ENCODE measurements at regions not wholly inside any gene's neighbourhood (a gene's known extent, or its start where the extent isn't known, plus 50 kb on each side); places are given as distances from the start of the nearest gene placed in this dataset.

GRCh38 chr6:11430036-11430435 lies 107.5 kb upstream of the TMEM170B start (continued):
- 0 out of 2 replicates have a peak, but pooled peaks have one; percentile 1 for TF ChIP-seq ZNF660 (tag by site-specific recombination; IDR thresholded peaks at IDR 0.05)
- no peak for TF ChIP-seq GLI4 (tag by site-specific recombination; IDR thresholded peaks at IDR 0.05)
- no peak for TF ChIP-seq ZNF2 (tag by site-specific recombination; IDR thresholded peaks at IDR 0.05)
- TF ChIP-seq ZNF658 (tag by site-specific recombination; IDR thresholded peaks at IDR 0.05): no peak
- no peak for TF ChIP-seq KLF16 (tag by site-specific recombination; IDR thresholded peaks at IDR 0.05)
- TF ChIP-seq, protein P1, sequence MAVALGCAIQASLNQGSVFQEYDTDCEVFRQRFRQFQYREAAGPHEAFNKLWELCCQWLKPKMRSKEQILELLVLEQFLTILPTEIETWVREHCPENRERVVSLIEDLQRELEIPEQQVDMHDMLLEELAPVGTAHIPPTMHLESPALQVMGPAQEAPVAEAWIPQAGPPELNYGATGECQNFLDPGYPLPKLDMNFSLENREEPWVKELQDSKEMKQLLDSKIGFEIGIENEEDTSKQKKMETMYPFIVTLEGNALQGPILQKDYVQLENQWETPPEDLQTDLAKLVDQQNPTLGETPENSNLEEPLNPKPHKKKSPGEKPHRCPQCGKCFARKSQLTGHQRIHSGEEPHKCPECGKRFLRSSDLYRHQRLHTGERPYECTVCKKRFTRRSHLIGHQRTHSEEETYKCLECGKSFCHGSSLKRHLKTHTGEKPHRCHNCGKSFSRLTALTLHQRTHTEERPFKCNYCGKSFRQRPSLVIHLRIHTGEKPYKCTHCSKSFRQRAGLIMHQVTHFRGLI (tag by site-specific recombination; IDR thresholded peaks at IDR 0.05): peak; percentile 70; the same call in 1 of the 2 replicates
- TF ChIP-seq, protein P2, sequence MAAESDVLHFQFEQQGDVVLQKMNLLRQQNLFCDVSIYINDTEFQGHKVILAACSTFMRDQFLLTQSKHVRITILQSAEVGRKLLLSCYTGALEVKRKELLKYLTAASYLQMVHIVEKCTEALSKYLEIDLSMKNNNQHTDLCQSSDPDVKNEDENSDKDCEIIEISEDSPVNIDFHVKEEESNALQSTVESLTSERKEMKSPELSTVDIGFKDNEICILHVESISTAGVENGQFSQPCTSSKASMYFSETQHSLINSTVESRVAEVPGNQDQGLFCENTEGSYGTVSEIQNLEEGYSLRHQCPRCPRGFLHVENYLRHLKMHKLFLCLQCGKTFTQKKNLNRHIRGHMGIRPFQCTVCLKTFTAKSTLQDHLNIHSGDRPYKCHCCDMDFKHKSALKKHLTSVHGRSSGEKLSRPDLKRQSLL (tag by site-specific recombination; IDR thresholded peaks at IDR 0.05): no peak
- TF ChIP-seq SP7 (tag by site-specific recombination; IDR thresholded peaks at IDR 0.05): peak; percentile 45
- no peak for TF ChIP-seq KLF8 (tag by site-specific recombination; IDR thresholded peaks at IDR 0.05)
- TF ChIP-seq, protein P3, sequence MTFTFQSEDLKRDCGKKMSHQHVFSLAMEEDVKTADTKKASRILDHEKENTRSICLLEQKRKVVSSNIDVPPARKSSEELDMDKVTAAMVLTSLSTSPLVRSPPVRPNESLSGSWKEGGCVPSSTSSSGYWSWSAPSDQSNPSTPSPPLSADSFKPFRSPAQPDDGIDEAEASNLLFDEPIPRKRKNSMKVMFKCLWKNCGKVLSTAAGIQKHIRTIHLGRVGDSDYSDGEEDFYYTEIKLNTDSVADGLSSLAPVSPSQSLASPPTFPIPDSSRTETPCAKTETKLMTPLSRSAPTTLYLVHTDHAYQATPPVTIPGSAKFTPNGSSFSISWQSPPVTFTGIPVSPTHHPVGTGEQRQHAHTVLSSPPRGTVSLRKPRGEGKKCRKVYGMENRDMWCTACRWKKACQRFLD (tag by site-specific recombination; IDR thresholded peaks at IDR 0.05): no peak
- no peak for TF ChIP-seq ZNF354C (tag by site-specific recombination; IDR thresholded peaks at IDR 0.05; ENCODE audit: borderline replicate concordance, low read depth)
- no peak for TF ChIP-seq TRIM28 (IDR thresholded peaks at IDR 0.05; ENCODE audit: borderline replicate concordance, low read length)
- TF ChIP-seq ZNF670 (tag by site-specific recombination; IDR thresholded peaks at IDR 0.05; ENCODE audit: low read depth): no peak
- TF ChIP-seq ZNF416 (tag by site-specific recombination; IDR thresholded peaks at IDR 0.05): no peak
- TF ChIP-seq ZNF513 (tag by site-specific recombination; IDR thresholded peaks at IDR 0.05): no peak
- TF ChIP-seq KLF10 (tag by site-specific recombination; IDR thresholded peaks at IDR 0.05): no peak
- no peak for TF ChIP-seq ZNF112 (tag by site-specific recombination; IDR thresholded peaks at IDR 0.05)

GRCh38 chr6:11429577-11429976 lies 108.0 kb upstream of the TMEM170B start:
- no peaks in the 10 kb centered on the region for H3K9me3 ChIP-seq (ENCODE audit: control insufficient read depth, insufficient read depth, low read depth, low read length)
- peaks cover 40% of the 10 kb centered on the region for H3K4me1 ChIP-seq (ENCODE audit: control insufficient read depth, insufficient read depth, low read length)
- peak overlapping the region; percentile 17; the same call in 1 of the 2 replicates for H3K27ac ChIP-seq (ENCODE audit: extremely low read depth, low read depth, low read length)
- CTCF ChIA-PET: interaction anchor here (0.9 to 1.1 kb wide), 2 partner anchors 17 to 258 kb away, joined by 4 read pairs; no protein-coding TSS in a partner anchor
- POLR2A ChIA-PET: interaction anchor here (1.0 to 1.7 kb wide), 4 partner anchors 13 to 336 kb away, joined by 3 to 8 read pairs (median 4); partner anchors contain the start of genes NEDD9 and SMIM13
- no peaks in the 10 kb centered on the region; a peak in 1 of 3 replicates for H3K36me3 ChIP-seq (ENCODE audit: control insufficient read depth in 2 of 2, insufficient read depth in 1 of 2, low read length in 2 of 2)
- no peak overlapping the region for H3K4me3 ChIP-seq (ENCODE audit: low read depth, low read length)
- TF ChIP-seq, protein P4, sequence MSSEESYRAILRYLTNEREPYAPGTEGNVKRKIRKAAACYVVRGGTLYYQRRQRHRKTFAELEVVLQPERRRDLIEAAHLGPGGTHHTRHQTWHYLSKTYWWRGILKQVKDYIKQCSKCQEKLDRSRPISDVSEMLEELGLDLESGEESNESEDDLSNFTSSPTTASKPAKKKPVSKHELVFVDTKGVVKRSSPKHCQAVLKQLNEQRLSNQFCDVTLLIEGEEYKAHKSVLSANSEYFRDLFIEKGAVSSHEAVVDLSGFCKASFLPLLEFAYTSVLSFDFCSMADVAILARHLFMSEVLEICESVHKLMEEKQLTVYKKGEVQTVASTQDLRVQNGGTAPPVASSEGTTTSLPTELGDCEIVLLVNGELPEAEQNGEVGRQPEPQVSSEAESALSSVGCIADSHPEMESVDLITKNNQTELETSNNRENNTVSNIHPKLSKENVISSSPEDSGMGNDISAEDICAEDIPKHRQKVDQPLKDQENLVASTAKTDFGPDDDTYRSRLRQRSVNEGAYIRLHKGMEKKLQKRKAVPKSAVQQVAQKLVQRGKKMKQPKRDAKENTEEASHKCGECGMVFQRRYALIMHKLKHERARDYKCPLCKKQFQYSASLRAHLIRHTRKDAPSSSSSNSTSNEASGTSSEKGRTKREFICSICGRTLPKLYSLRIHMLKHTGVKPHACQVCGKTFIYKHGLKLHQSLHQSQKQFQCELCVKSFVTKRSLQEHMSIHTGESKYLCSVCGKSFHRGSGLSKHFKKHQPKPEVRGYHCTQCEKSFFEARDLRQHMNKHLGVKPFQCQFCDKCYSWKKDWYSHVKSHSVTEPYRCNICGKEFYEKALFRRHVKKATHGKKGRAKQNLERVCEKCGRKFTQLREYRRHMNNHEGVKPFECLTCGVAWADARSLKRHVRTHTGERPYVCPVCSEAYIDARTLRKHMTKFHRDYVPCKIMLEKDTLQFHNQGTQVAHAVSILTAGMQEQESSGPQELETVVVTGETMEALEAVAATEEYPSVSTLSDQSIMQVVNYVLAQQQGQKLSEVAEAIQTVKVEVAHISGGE (tag by site-specific recombination; conservative IDR thresholded peaks at IDR 0.05; ENCODE audit: low read depth): no peak
- no peak for TF ChIP-seq ZNF423 (tag by site-specific recombination; IDR thresholded peaks at IDR 0.05)
- peak; percentile 46; the same call in 1 of the 2 replicates for TF ChIP-seq ZNF394 (tag by site-specific recombination; IDR thresholded peaks at IDR 0.05; ENCODE audit: borderline replicate concordance)
- TF ChIP-seq ZSCAN30 (tag by site-specific recombination; IDR thresholded peaks at IDR 0.05): no peak
- peak; percentile 60 for TF ChIP-seq ZNF600 (tag by site-specific recombination; IDR thresholded peaks at IDR 0.05)
- TF ChIP-seq, protein P5, sequence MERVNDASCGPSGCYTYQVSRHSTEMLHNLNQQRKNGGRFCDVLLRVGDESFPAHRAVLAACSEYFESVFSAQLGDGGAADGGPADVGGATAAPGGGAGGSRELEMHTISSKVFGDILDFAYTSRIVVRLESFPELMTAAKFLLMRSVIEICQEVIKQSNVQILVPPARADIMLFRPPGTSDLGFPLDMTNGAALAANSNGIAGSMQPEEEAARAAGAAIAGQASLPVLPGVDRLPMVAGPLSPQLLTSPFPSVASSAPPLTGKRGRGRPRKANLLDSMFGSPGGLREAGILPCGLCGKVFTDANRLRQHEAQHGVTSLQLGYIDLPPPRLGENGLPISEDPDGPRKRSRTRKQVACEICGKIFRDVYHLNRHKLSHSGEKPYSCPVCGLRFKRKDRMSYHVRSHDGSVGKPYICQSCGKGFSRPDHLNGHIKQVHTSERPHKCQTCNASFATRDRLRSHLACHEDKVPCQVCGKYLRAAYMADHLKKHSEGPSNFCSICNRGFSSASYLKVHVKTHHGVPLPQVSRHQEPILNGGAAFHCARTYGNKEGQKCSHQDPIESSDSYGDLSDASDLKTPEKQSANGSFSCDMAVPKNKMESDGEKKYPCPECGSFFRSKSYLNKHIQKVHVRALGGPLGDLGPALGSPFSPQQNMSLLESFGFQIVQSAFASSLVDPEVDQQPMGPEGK (tag by site-specific recombination; IDR thresholded peaks at IDR 0.05): peak; percentile 37; the same call in 1 of the 2 replicates
- TF ChIP-seq ZNF121 (tag by site-specific recombination; IDR thresholded peaks at IDR 0.05): no peak
- TF ChIP-seq SCRT2 (tag by site-specific recombination; IDR thresholded peaks at IDR 0.05): peak; percentile 77
